NCI-H1930 (cell line): ENCODE measurements at regions not wholly inside any gene's neighbourhood (a gene's known extent, or its start where the extent isn't known, plus 50 kb on each side); places are given as distances from the start of the nearest gene placed in this dataset.
"Not testable (repeated sequence)": the region's sequence is repeated elsewhere in the genome, so short reads cannot be mapped to it uniquely, and the experiment has no call there.

Experiments
- DNase-seq, 2 experiments: peaks; one replicate each; lab custom pipeline; 2025; lab: John Stamatoyannopoulos, UW

- no peak for DNase-seq
Observed at GRCh38 chr5:37962389-37962788, 122.5 kb upstream of the GDNF start.

GRCh38 chr5:37957218-37957617 lies 117.4 kb upstream of the GDNF start:
- no peak for DNase-seq

- no peak for DNase-seq
Observed at GRCh38 chr5:37955748-37956147, 115.9 kb upstream of the GDNF start.

- DNase-seq, result no peak
Observed at GRCh38 chr5:37954561-37954960, 114.7 kb upstream of the GDNF start.

- peak; percentile 37 to 39 for DNase-seq
Observed at GRCh38 chr5:37951946-37952721, 112.3 kb upstream of the GDNF start.

GRCh38 chr5:37950436-37950835 lies 110.6 kb upstream of the GDNF start:
- no peak for DNase-seq

GRCh38 chr5:37945446-37945845 lies 105.6 kb upstream of the GDNF start:
- DNase-seq, result no peak

- DNase-seq, result not testable (repeated sequence)
Observed at GRCh38 chr5:37943136-37943535, 103.3 kb upstream of the GDNF start.

GRCh38 chr5:37940931-37941623 lies 101.2 kb upstream of the GDNF start:
- DNase-seq, result no peak

GRCh38 chr5:37938861-37939260 lies 99.0 kb upstream of the GDNF start:
- no peak for DNase-seq

GRCh38 chr5:37938076-37938852 lies 98.4 kb upstream of the GDNF start:
- DNase-seq, result no peak

- no peak for DNase-seq
Observed at GRCh38 chr5:37936091-37936490, 96.2 kb upstream of the GDNF start.

- no peak for DNase-seq
Observed at GRCh38 chr5:37933576-37933975, 93.7 kb upstream of the GDNF start.

- DNase-seq, result no peak
Observed at GRCh38 chr5:37932450-37932849, 92.6 kb upstream of the GDNF start.

- DNase-seq, result no peak
Observed at GRCh38 chr5:37931541-37931940, 91.7 kb upstream of the GDNF start.

GRCh38 chr5:37930350-37930749 lies 90.5 kb upstream of the GDNF start:
- DNase-seq, result no peak

- DNase-seq, result no peak
Observed at GRCh38 chr5:37929791-37930190, 90.0 kb upstream of the GDNF start.

GRCh38 chr5:37927753-37928152 lies 87.9 kb upstream of the GDNF start:
- not testable (repeated sequence) for DNase-seq

GRCh38 chr5:37926732-37927131 lies 86.9 kb upstream of the GDNF start:
- no peak for DNase-seq

GRCh38 chr5:37921452-37921851 lies 81.6 kb upstream of the GDNF start:
- DNase-seq, result no peak

GRCh38 chr5:37918424-37918823 lies 78.6 kb upstream of the GDNF start:
- no peak for DNase-seq

GRCh38 chr5:37916525-37916924 lies 76.7 kb upstream of the GDNF start:
- no peak for DNase-seq
